Astrocyte of the cerebellum (primary cell): ENCODE measurements at regions not wholly inside any gene's neighbourhood (a gene's known extent, or its start where the extent isn't known, plus 50 kb on each side); places are given as distances from the start of the nearest gene placed in this dataset.

Experiments used
- DNase-seq: peaks from one replicate; pipeline ENCODE4 v3.0.0-alpha.2; 2011; ENCODE audit warnings: low read depth
- H3K4me3 ChIP-seq: 2 replicates; pipeline ENCODE4 v1.5.1; 2011; ENCODE audit warnings: mild to moderate bottlenecking, low read depth, low read length, moderate library complexity
- in situ Hi-C: cut with HindIII; loops from 2 replicates; pipeline ENCODE4 v1.10.0; 2017; ENCODE audit warnings: low sequenced_read_pairs
- TF ChIP-seq, protein P1 (sequence below): IDR thresholded peaks from 2 replicates; pipeline ENCODE4 v1.5.1; 2012; ENCODE audit warnings: low read length, low read depth, moderate library complexity, mild to moderate bottlenecking; ENCODE audit errors: missing control alignments

- H3K4me3 ChIP-seq = no peak overlapping the region
- no peak for DNase-seq
- TF ChIP-seq, protein P1, sequence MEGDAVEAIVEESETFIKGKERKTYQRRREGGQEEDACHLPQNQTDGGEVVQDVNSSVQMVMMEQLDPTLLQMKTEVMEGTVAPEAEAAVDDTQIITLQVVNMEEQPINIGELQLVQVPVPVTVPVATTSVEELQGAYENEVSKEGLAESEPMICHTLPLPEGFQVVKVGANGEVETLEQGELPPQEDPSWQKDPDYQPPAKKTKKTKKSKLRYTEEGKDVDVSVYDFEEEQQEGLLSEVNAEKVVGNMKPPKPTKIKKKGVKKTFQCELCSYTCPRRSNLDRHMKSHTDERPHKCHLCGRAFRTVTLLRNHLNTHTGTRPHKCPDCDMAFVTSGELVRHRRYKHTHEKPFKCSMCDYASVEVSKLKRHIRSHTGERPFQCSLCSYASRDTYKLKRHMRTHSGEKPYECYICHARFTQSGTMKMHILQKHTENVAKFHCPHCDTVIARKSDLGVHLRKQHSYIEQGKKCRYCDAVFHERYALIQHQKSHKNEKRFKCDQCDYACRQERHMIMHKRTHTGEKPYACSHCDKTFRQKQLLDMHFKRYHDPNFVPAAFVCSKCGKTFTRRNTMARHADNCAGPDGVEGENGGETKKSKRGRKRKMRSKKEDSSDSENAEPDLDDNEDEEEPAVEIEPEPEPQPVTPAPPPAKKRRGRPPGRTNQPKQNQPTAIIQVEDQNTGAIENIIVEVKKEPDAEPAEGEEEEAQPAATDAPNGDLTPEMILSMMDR = no peak
- in situ Hi-C loops = no loop called here
Observed at GRCh38 chr15:25137013-25137412, 182.2 kb downstream of the SNRPN start.

- H3K4me3 ChIP-seq = no peak overlapping the region
- in situ Hi-C loops = no loop called here
- DNase-seq = no peak
- TF ChIP-seq, protein P1 = no peak
Observed at GRCh38 chr15:25169318-25169717, 214.5 kb downstream of the SNRPN start.

- no peak for DNase-seq
- H3K4me3 ChIP-seq = no peak overlapping the region
Observed at GRCh38 chr15:25170113-25170731, 215.4 kb downstream of the SNRPN start.

DNA sequence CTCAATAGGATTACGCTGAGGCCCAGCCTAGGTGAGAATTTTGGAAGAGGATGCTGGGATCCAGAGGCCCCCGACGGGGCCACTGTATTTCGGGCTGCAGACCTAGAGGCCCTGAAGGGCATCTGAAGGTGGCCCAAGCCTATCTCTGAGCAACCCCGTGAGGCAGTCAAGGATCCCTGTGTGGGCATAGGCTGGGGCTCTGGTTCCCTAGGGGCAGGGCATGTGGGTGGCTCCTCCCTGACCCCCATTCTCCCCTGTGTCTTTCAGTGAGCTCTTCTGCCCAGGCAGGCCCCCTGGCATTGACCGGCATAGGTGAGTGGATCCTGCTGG, 216.0 kb downstream of the SNRPN start:
- H3K4me3 ChIP-seq = no peak overlapping the region
- DNase-seq = no peak
- TF ChIP-seq, protein P1 = no peak
- in situ Hi-C loops = no loop called here

More at GRCh38 chr15:25170113-25170731, 215.4 kb downstream of the SNRPN start:
- TF ChIP-seq, protein P1 = no peak
- in situ Hi-C loops = no loop called here

- no peak for DNase-seq
- no peak overlapping the region for H3K4me3 ChIP-seq
- in situ Hi-C loops = no loop called here
- TF ChIP-seq, protein P1 = no peak
Observed at GRCh38 chr15:25171111-25171811, 216.5 kb downstream of the SNRPN start.

GRCh38 chr15:25171856-25172687, 217.3 kb downstream of the SNRPN start:
- DNase-seq = no peak
- no peak overlapping the region for H3K4me3 ChIP-seq
- in situ Hi-C loops = no loop called here
- TF ChIP-seq, protein P1 = no peak
